HEK293T (cell line): ENCODE measurements at regions not wholly inside any gene's neighbourhood (a gene's known extent, or its start where the extent isn't known, plus 50 kb on each side); places are given as distances from the start of the nearest gene placed in this dataset.

ENCODE experiments used
- FOXA1 ChIP-seq: fragments of 450-650 bp; IDR thresholded peaks from 2 replicates; pipeline ENCODE4 v1.6.1; 2016; ENCODE audit warnings: mild to moderate bottlenecking
- L3MBTL2 ChIP-seq: fragments of 450-650 bp; conservative IDR thresholded peaks from 2 replicates; pipeline ENCODE4 v1.6.1; 2016; ENCODE audit warnings: mild to moderate bottlenecking

DNA sequence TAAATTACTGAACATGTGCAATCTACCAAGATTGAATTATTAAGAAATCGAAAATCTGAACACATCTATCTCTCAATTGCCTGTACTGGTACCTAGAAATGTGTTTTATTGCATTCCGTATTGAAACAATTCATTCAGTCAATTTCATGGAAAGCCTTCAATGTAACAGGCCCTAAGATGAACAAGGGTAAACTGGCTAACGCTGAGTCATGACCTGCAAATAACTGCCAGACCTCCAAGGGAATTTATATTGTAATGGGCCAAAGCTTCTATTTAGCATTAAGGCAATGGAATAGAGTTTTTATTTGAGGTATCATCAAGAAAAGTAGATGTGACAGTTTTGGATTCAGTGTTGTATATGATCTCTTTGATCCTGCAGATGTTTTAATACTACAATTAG lies 49.9 kb upstream of the CD36 start:
- TF ChIP-seq FOXA1 (no peak), L3MBTL2 (no peak)
